ENCODE measurements at regions not wholly inside any gene's neighbourhood (a gene's known extent, or its start where the extent isn't known, plus 50 kb on each side); places are given as distances from the start of the nearest gene placed in this dataset.

- Histone ChIP-seq H3K4me1 (no peaks in the 10 kb centered on the region), H3K27me3 (no peaks in the 10 kb centered on the region), H3K36me3 (ENCODE audit: low read depth, missing control alignments) (no peaks in the 10 kb centered on the region), H3K27ac (no peak overlapping the region), H3K4me3 (no peak overlapping the region), H3K9me3 (no peaks in the 10 kb centered on the region)
- TF ChIP-seq CTCF (IDR thresholded peaks at IDR 0.05) = no peak
- no peak for TF ChIP-seq POLR2A (IDR thresholded peaks at IDR 0.05)
- DNase-seq = no peak
- intact Hi-C loops (cut with DNase I; ENCODE audit: low total_unique reads) = no loop called here
- 61 to 72% methylated on average over 1 of the region's 1 CpG for WGBS, 2 donors
These were observed 137.7 kb upstream of the TRIB2 start for GRCh38 chr2:12579018-12579417.

GRCh38 chr2:12584338-12584737, 132.4 kb upstream of the TRIB2 start:
- intact Hi-C loops (cut with DNase I; ENCODE audit: low total_unique reads) = no loop called here
- H3K27ac ChIP-seq = no peak overlapping the region
- 86 to 90% methylated on average over 3 of the region's 3 CpGs for WGBS, 2 donors
- no peaks in the 10 kb centered on the region for H3K4me1 ChIP-seq
- DNase-seq = no peak
- H3K4me3 ChIP-seq = no peak overlapping the region
- TF ChIP-seq POLR2A (IDR thresholded peaks at IDR 0.05) (no peak), CTCF (IDR thresholded peaks at IDR 0.05) (no peak)
- H3K27me3 ChIP-seq = no peaks in the 10 kb centered on the region
- H3K9me3 ChIP-seq = no peaks in the 10 kb centered on the region
- H3K36me3 ChIP-seq (ENCODE audit: low read depth, missing control alignments) = no peaks in the 10 kb centered on the region

GRCh38 chr2:12585784-12586183, 131.0 kb upstream of the TRIB2 start:
- Histone ChIP-seq H3K4me1 (no peaks in the 10 kb centered on the region), H3K27ac (no peak overlapping the region), H3K27me3 (no peaks in the 10 kb centered on the region), H3K4me3 (no peak overlapping the region), H3K9me3 (no peaks in the 10 kb centered on the region), H3K36me3 (ENCODE audit: low read depth, missing control alignments) (no peaks in the 10 kb centered on the region)
- 83 to 86% methylated on average over 2 of the region's 2 CpGs for WGBS, 2 donors
- DNase-seq = no peak
- TF ChIP-seq POLR2A (IDR thresholded peaks at IDR 0.05) = no peak
- no peak for TF ChIP-seq CTCF (IDR thresholded peaks at IDR 0.05)
- intact Hi-C loops (cut with DNase I; ENCODE audit: low total_unique reads) = no loop called here

- no peaks in the 10 kb centered on the region for H3K4me1 ChIP-seq
- H3K9me3 ChIP-seq = no peaks in the 10 kb centered on the region
- no peak for DNase-seq
- no peak overlapping the region for H3K4me3 ChIP-seq
- 85 to 86% methylated on average over 2 of the region's 2 CpGs for WGBS, 2 donors
- H3K27ac ChIP-seq = no peak overlapping the region
- intact Hi-C loops (cut with DNase I; ENCODE audit: low total_unique reads) = no loop called here
- H3K27me3 ChIP-seq = no peaks in the 10 kb centered on the region
- no peaks in the 10 kb centered on the region for H3K36me3 ChIP-seq (ENCODE audit: low read depth, missing control alignments)
- TF ChIP-seq POLR2A (IDR thresholded peaks at IDR 0.05) (no peak), CTCF (IDR thresholded peaks at IDR 0.05) (no peak)
These were observed 129.5 kb upstream of the TRIB2 start for GRCh38 chr2:12587228-12587627.

- DNase-seq = no peak
- Histone ChIP-seq H3K9me3 (no peaks in the 10 kb centered on the region), H3K4me1 (no peaks in the 10 kb centered on the region), H3K36me3 (ENCODE audit: low read depth, missing control alignments) (no peaks in the 10 kb centered on the region), H3K27ac (no peak overlapping the region), H3K27me3 (no peaks in the 10 kb centered on the region), H3K4me3 (no peak overlapping the region)
- 72 to 84% methylated on average over 4 of the region's 4 CpGs for WGBS, 2 donors
- TF ChIP-seq POLR2A (IDR thresholded peaks at IDR 0.05) (no peak), CTCF (IDR thresholded peaks at IDR 0.05) (no peak)
- intact Hi-C loops (cut with DNase I; ENCODE audit: low total_unique reads) = no loop called here
These were observed 128.8 kb upstream of the TRIB2 start for GRCh38 chr2:12587729-12588522.
